ENCODE measurements at regions not wholly inside any gene's neighbourhood (a gene's known extent, or its start where the extent isn't known, plus 50 kb on each side); places are given as distances from the start of the nearest gene placed in this dataset.

DNA sequence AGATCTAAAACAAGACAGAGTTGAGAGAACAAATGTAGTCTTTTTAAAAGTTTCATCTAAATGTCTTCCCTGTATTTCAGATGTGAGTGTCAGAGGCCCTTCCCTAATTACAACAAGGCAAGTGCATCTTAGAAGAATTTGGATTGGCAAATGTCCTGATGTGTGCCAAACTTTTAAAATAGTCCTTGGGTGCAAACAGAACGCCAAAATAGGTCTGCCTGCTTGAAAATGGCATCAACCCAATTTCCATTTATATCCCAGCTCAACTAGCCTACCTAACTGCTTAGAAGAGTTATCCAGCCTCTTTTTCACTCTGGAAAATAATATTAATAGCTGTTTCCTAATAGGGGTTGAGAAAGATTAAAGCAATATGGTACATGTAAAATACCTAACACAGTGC lies 311.8 kb upstream of the ARRDC4 start:
- TF ChIP-seq SMC3 (IDR thresholded peaks at IDR 0.05; ENCODE audit: low read length) (no peak), NCOA1 (CRISPR knock-in tag; IDR thresholded peaks at IDR 0.05) (no peak), ARID2 (CRISPR knock-in tag; IDR thresholded peaks at IDR 0.05; ENCODE audit: borderline replicate concordance) (no peak), SMAD9 (CRISPR knock-in tag; IDR thresholded peaks at IDR 0.05) (no peak), SIN3A (IDR thresholded peaks at IDR 0.05; ENCODE audit: borderline replicate concordance, low read depth, low read length) (no peak), ZNF773 (CRISPR knock-in tag; IDR thresholded peaks at IDR 0.05; ENCODE audit: borderline replicate concordance) (no peak)
- TF ChIP-seq, protein P1, sequence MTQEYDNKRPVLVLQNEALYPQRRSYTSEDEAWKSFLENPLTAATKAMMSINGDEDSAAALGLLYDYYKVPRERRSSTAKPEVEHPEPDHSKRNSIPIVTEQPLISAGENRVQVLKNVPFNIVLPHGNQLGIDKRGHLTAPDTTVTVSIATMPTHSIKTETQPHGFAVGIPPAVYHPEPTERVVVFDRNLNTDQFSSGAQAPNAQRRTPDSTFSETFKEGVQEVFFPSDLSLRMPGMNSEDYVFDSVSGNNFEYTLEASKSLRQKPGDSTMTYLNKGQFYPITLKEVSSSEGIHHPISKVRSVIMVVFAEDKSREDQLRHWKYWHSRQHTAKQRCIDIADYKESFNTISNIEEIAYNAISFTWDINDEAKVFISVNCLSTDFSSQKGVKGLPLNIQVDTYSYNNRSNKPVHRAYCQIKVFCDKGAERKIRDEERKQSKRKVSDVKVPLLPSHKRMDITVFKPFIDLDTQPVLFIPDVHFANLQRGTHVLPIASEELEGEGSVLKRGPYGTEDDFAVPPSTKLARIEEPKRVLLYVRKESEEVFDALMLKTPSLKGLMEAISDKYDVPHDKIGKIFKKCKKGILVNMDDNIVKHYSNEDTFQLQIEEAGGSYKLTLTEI (CRISPR knock-in tag; conservative IDR thresholded peaks at IDR 0.05), result no peak

All from HepG2 (cell line).